ENCODE measurements at regions not wholly inside any gene's neighbourhood (a gene's known extent, or its start where the extent isn't known, plus 50 kb on each side); places are given as distances from the start of the nearest gene placed in this dataset.

- no peaks in the 10 kb centered on the region for H3K4me1 ChIP-seq (ENCODE audit: insufficient read depth)
- no peaks in the 10 kb centered on the region for H3K9me2 ChIP-seq (replicated peaks; ENCODE audit: insufficient read depth)
- WGBS (ENCODE audit: low lambda C conversion rate, missing lambda C conversion rate): 76% methylated on average over 3 of the region's 3 CpGs
- no peaks in the 10 kb centered on the region for H3K79me2 ChIP-seq
- no peak for DNase-seq (ENCODE audit: low spot score)
- TF ChIP-seq EZH2phosphoT487 (IDR thresholded peaks at IDR 0.05; ENCODE audit: low read depth, severe bottlenecking, unreplicated experiment): no peak
- TF ChIP-seq CTCF (IDR thresholded peaks at IDR 0.05; ENCODE audit: poor library complexity): no peak
- no peak for TF ChIP-seq EZH2 (IDR thresholded peaks at IDR 0.05; ENCODE audit: borderline replicate concordance)
- no peaks in the 10 kb centered on the region for H4K20me1 ChIP-seq (ENCODE audit: insufficient read depth, poor library complexity, severe bottlenecking)
- H3K27me3 ChIP-seq: peaks cover 19% of the 10 kb centered on the region
- H3K27ac ChIP-seq: no peak overlapping the region
- no peak overlapping the region for H3K4me2 ChIP-seq
- no peaks in the 10 kb centered on the region for H3K36me3 ChIP-seq (replicated peaks; ENCODE audit: insufficient read depth, low read depth)
- no peak overlapping the region for H2AFZ ChIP-seq
- no peaks in the 10 kb centered on the region for H3K9me3 ChIP-seq (ENCODE audit: low read depth)
- no peak overlapping the region for H3K4me3 ChIP-seq
Observed at GRCh38 chr12:53866727-53867126, 71.9 kb upstream of the HOXC13 start.

- WGBS (ENCODE audit: low lambda C conversion rate, missing lambda C conversion rate): 34% methylated on average over 3 of the region's 3 CpGs
- TF ChIP-seq EZH2 (IDR thresholded peaks at IDR 0.05; ENCODE audit: borderline replicate concordance): no peak
- no peak for TF ChIP-seq CTCF (IDR thresholded peaks at IDR 0.05; ENCODE audit: poor library complexity)
- H3K79me2 ChIP-seq: no peaks in the 10 kb centered on the region
- H3K4me3 ChIP-seq: no peak overlapping the region
- no peak overlapping the region for H3K4me2 ChIP-seq
- DNase-seq (ENCODE audit: low spot score): peak; percentile 15
- H3K27me3 ChIP-seq: peaks cover 22% of the 10 kb centered on the region
- H3K4me1 ChIP-seq (ENCODE audit: insufficient read depth): no peaks in the 10 kb centered on the region
- no peak overlapping the region for H2AFZ ChIP-seq
- no peaks in the 10 kb centered on the region for H4K20me1 ChIP-seq (ENCODE audit: insufficient read depth, poor library complexity, severe bottlenecking)
- H3K9me2 ChIP-seq (replicated peaks; ENCODE audit: insufficient read depth): no peaks in the 10 kb centered on the region
- no peaks in the 10 kb centered on the region for H3K9me3 ChIP-seq (ENCODE audit: low read depth)
- no peak overlapping the region for H3K27ac ChIP-seq
- no peaks in the 10 kb centered on the region for H3K36me3 ChIP-seq (replicated peaks; ENCODE audit: insufficient read depth, low read depth)
Observed at GRCh38 chr12:53867216-53868012, 71.2 kb upstream of the HOXC13 start.

GRCh38 chr12:53868511-53868986, 70.1 kb upstream of the HOXC13 start:
- Histone ChIP-seq H3K4me3 (no peak overlapping the region), H3K79me2 (no peaks in the 10 kb centered on the region), H2AFZ (no peak overlapping the region), H3K9me2 (replicated peaks; ENCODE audit: insufficient read depth) (no peaks in the 10 kb centered on the region), H3K9me3 (ENCODE audit: low read depth) (no peaks in the 10 kb centered on the region), H3K4me1 (ENCODE audit: insufficient read depth) (no peaks in the 10 kb centered on the region), H4K20me1 (ENCODE audit: insufficient read depth, poor library complexity, severe bottlenecking) (no peaks in the 10 kb centered on the region), H3K27ac (no peak overlapping the region), H3K27me3 (peaks cover 31% of the 10 kb centered on the region), H3K4me2 (no peak overlapping the region), H3K36me3 (replicated peaks; ENCODE audit: insufficient read depth, low read depth) (no peaks in the 10 kb centered on the region)
- peak; percentile 32 for DNase-seq (ENCODE audit: low spot score)
- no peak for TF ChIP-seq EZH2 (IDR thresholded peaks at IDR 0.05; ENCODE audit: borderline replicate concordance)
- TF ChIP-seq CTCF (IDR thresholded peaks at IDR 0.05; ENCODE audit: poor library complexity): no peak
- no peak for TF ChIP-seq EZH2phosphoT487 (IDR thresholded peaks at IDR 0.05; ENCODE audit: low read depth, severe bottlenecking, unreplicated experiment)
- WGBS (ENCODE audit: low lambda C conversion rate, missing lambda C conversion rate): 79% methylated on average over 5 of the region's 5 CpGs
